ENCODE measurements at regions not wholly inside any gene's neighbourhood (a gene's known extent, or its start where the extent isn't known, plus 50 kb on each side); places are given as distances from the start of the nearest gene placed in this dataset.

DNA sequence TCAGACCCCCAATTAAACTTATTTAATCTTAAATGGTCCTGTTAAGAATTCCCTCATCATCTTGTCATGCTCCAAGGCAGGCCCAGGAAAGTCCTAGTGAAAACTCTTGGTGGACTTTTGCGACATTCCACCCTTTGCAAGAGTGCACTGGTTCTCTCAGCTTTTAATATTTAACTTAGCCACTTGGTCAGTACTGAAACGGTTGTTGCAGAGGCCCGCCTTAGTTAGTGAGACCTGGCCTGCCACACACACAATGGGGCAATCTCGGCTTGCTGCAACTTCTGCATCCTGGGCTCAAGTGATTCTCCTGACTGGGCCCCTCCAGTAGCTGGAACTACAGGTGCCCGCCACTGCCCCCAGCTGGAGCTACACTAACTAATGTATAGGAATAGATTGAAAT lies 1366.0 kb downstream of the UQCRFS1 start:
- no peak overlapping the region for H3K4me3 ChIP-seq (ENCODE audit: low read depth, low read length)
- TF ChIP-seq, protein P1, sequence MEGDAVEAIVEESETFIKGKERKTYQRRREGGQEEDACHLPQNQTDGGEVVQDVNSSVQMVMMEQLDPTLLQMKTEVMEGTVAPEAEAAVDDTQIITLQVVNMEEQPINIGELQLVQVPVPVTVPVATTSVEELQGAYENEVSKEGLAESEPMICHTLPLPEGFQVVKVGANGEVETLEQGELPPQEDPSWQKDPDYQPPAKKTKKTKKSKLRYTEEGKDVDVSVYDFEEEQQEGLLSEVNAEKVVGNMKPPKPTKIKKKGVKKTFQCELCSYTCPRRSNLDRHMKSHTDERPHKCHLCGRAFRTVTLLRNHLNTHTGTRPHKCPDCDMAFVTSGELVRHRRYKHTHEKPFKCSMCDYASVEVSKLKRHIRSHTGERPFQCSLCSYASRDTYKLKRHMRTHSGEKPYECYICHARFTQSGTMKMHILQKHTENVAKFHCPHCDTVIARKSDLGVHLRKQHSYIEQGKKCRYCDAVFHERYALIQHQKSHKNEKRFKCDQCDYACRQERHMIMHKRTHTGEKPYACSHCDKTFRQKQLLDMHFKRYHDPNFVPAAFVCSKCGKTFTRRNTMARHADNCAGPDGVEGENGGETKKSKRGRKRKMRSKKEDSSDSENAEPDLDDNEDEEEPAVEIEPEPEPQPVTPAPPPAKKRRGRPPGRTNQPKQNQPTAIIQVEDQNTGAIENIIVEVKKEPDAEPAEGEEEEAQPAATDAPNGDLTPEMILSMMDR (IDR thresholded peaks at IDR 0.05; ENCODE audit: insufficient read depth, low read length, severe bottlenecking) = no peak
- no peaks in the 10 kb centered on the region for H3K27me3 ChIP-seq (ENCODE audit: control insufficient read depth, insufficient read depth, low read length)
- FAIRE-seq (no peak), DNase-seq (ENCODE audit: low read depth) (no peak)
- no peaks in the 10 kb centered on the region for H3K36me3 ChIP-seq (ENCODE audit: control insufficient read depth, insufficient read depth, low read length)

DNA sequence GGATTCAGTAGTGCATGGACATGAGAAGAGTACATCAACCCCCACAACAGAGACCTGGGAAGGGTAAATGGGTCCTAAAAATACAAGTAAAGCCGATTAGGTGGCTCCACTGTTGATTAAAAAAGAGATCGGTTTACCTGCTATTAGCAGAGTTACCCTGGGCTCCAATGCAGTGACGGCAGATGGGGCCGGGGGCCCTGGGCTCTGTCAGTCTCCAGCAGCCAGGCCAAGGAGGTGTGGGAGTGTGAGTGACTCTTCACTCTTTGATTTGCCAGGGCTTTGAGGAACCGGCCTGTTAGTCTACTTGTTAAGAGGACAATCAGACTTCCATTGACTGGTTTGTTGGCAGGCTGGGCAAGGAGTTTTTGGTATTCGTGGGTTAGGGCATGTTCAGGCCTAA lies 1368.7 kb downstream of the UQCRFS1 start:
- H3K27me3 ChIP-seq (ENCODE audit: control insufficient read depth, insufficient read depth, low read length) = no peaks in the 10 kb centered on the region
- H3K36me3 ChIP-seq (ENCODE audit: control insufficient read depth, insufficient read depth, low read length) = no peaks in the 10 kb centered on the region
- no peak for DNase-seq (ENCODE audit: low read depth)
- TF ChIP-seq, protein P1 (IDR thresholded peaks at IDR 0.05; ENCODE audit: insufficient read depth, low read length, severe bottlenecking) = no peak
- H3K4me3 ChIP-seq (ENCODE audit: low read depth, low read length) = no peak overlapping the region
- no peak for FAIRE-seq

DNA sequence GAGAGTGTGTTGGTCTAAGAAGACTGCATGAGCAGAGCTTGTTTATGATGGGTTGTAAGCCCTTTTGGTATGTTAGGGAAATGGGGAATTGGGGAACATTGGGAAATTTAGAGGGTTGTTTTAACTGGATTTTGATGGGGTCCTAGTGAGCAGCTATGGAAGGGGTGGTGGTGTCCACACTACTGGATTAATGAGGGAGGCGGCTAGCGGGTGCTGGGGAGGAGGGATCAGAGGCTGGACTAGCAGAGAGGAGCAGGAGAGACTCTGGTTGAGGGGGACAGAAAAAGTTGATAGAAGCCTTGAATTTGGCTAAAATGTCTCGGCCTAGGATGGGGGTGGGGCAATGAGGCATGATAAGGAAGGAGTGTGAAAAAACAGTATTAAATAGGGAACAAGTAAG lies 1369.1 kb downstream of the UQCRFS1 start:
- no peak for DNase-seq (ENCODE audit: low read depth)
- TF ChIP-seq, protein P1 (IDR thresholded peaks at IDR 0.05; ENCODE audit: insufficient read depth, low read length, severe bottlenecking) = no peak
- H3K36me3 ChIP-seq (ENCODE audit: control insufficient read depth, insufficient read depth, low read length) = no peaks in the 10 kb centered on the region
- no peaks in the 10 kb centered on the region for H3K27me3 ChIP-seq (ENCODE audit: control insufficient read depth, insufficient read depth, low read length)
- no peak for FAIRE-seq
- H3K4me3 ChIP-seq (ENCODE audit: low read depth, low read length) = no peak overlapping the region

DNA sequence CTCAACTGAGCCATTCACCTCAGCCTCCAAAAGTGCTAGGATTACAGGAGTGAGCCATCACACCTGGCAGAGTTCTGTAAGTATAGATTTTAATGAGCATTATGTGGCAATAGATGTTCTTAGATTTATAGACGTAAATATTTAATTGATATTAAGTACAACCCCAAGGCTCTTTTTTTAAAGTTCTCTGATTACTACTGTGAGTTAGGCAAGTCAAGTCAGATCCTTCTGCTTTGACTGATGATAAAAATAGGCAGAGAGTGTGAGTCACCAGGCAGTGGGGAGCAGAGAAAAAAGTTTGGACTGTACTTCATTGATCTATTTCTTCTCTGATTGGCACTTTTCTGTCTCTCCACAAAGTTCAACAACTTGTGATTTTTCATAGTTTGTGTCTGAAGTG lies 1379.9 kb downstream of the UQCRFS1 start:
- DNase-seq (ENCODE audit: low read depth) = peak; percentile 71
- Histone ChIP-seq H3K27me3 (ENCODE audit: control insufficient read depth, insufficient read depth, low read length) (no peaks in the 10 kb centered on the region), H3K36me3 (ENCODE audit: control insufficient read depth, insufficient read depth, low read length) (no peaks in the 10 kb centered on the region), H3K4me3 (ENCODE audit: low read depth, low read length) (no peak overlapping the region)
- no peak for FAIRE-seq
- TF ChIP-seq, protein P1 (IDR thresholded peaks at IDR 0.05; ENCODE audit: insufficient read depth, low read length, severe bottlenecking) = no peak

DNA sequence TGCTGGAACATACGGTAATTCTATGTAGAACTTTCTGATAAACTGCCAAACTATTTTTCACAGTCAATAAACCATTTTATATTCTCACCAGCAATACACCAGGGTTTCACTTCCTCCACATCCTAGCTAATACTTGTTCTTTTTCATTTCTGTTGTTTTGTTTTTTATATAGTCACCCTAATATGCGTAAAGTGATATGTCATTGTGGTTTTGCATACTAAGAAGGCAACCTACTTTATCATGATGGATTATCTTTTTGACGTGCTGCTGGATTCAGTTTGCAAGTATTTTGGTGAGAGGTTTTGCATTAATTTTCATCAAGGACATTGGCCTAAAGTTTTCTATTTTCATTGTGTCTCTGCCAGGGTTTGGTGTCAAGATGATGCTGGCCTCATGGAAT lies 1384.1 kb downstream of the UQCRFS1 start:
- TF ChIP-seq, protein P1 (IDR thresholded peaks at IDR 0.05; ENCODE audit: insufficient read depth, low read length, severe bottlenecking) = no peak
- no peak overlapping the region for H3K4me3 ChIP-seq (ENCODE audit: low read depth, low read length)
- no peak for FAIRE-seq

DNA sequence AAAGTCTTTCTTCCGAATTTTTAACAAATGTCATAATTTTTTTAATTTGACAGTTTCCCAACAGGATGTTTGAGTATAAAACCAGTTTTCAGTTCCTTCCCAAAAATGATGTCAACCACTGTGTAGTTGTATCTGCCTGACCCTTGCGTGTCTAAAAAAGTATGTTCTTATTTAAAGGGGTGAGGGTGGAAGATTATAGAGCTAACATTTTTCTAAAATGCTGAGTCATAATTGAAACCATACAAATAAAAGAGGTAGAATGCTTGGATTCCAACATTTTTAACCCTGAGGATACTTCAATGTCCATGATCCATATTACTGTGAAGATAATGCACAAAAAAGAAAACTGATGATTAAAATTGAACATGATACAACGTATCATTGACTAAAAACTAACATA lies 1388.8 kb downstream of the UQCRFS1 start:
- no peak for FAIRE-seq
- TF ChIP-seq, protein P1 (IDR thresholded peaks at IDR 0.05; ENCODE audit: insufficient read depth, low read length, severe bottlenecking) = no peak
- no peaks in the 10 kb centered on the region for H3K27me3 ChIP-seq (ENCODE audit: control insufficient read depth, insufficient read depth, low read length)
- H3K4me3 ChIP-seq (ENCODE audit: low read depth, low read length) = no peak overlapping the region
- DNase-seq (ENCODE audit: low read depth) = no peak
- H3K36me3 ChIP-seq (ENCODE audit: control insufficient read depth, insufficient read depth, low read length) = no peaks in the 10 kb centered on the region

More for the DNA sequence above, 1384.1 kb downstream of the UQCRFS1 start:
- H3K27me3 ChIP-seq (ENCODE audit: control insufficient read depth, insufficient read depth, low read length) = no peaks in the 10 kb centered on the region
- no peak for DNase-seq (ENCODE audit: low read depth)
- H3K36me3 ChIP-seq (ENCODE audit: control insufficient read depth, insufficient read depth, low read length) = no peaks in the 10 kb centered on the region

Data from bronchial epithelial cell (primary cell).